ENCODE measurements at regions not wholly inside any gene's neighbourhood (a gene's known extent, or its start where the extent isn't known, plus 50 kb on each side); places are given as distances from the start of the nearest gene placed in this dataset.

- no peaks in the 10 kb centered on the region for H3K27me3 ChIP-seq (ENCODE audit: control insufficient read depth in 1 of 2, insufficient read depth in 2 of 2, low read length in 2 of 2)
- H4K20me1 ChIP-seq (ENCODE audit: insufficient read depth, low read length) = no peaks in the 10 kb centered on the region
- POLR2A ChIA-PET = no interaction called here
- no peak overlapping the region for H3K27ac ChIP-seq (ENCODE audit: extremely low read length, insufficient read depth, low read length)
- no peak for DNase-seq (ENCODE audit: low spot score)
- CTCF ChIA-PET (ENCODE audit: low intra/inter-chr PET ratio, low total read pairs) = no interaction called here
- in situ Hi-C loops (cut with HindIII; ENCODE audit: extremely low pct_ligation_motif_present, low pct_unique_long_range_greater_than_20kb) = no loop called here
- 0% methylated on average over 1 of the region's 1 CpG for WGBS (ENCODE audit: low lambda C conversion rate)
- H3K36me3 ChIP-seq (replicated peaks in 1 of 2; ENCODE audit: control insufficient read depth in 1 of 2, insufficient read depth in 2 of 2, low read length in 2 of 2) = no peaks in the 10 kb centered on the region
- H2AFZ ChIP-seq (ENCODE audit: low read length) = no peak overlapping the region
- no peak overlapping the region for H3K4me2 ChIP-seq (ENCODE audit: low read depth, low read length)
- no peaks in the 10 kb centered on the region for H3K9me3 ChIP-seq (ENCODE audit: low read length)
- intact Hi-C loops (cut with micrococcal nuclease; ENCODE audit: unreplicated experiment) = no loop called here
- H3K4me1 ChIP-seq (ENCODE audit: insufficient read depth, low read length) = no peaks in the 10 kb centered on the region
- BruUV-seq (replicated peaks) = no TSS peak
- no peaks in the 10 kb centered on the region for H3K79me2 ChIP-seq (ENCODE audit: insufficient read depth, low read length)
- TF ChIP-seq ZNF672 (CRISPR knock-in tag; IDR thresholded peaks at IDR 0.05) = no peak
- H3K4me3 ChIP-seq (replicated peaks in 1 of 3; ENCODE audit: insufficient read depth in 1 of 3, low read depth in 2 of 3, low read length in 3 of 3) = no peak overlapping the region
- ATAC-seq = no peak
- no peak for FAIRE-seq
- H3K9ac ChIP-seq (ENCODE audit: insufficient read depth, low read depth, low read length) = no peak overlapping the region
These were observed 787.3 kb downstream of the KCTD16 start for GRCh38 chr5:144958002-144958401.

- no peak overlapping the region for H3K9ac ChIP-seq (ENCODE audit: insufficient read depth, low read depth, low read length)
- no peak for ATAC-seq
- H3K4me2 ChIP-seq (ENCODE audit: low read depth, low read length) = no peak overlapping the region
- H3K4me1 ChIP-seq (ENCODE audit: insufficient read depth, low read length) = no peaks in the 10 kb centered on the region
- H3K36me3 ChIP-seq (replicated peaks in 1 of 2; ENCODE audit: control insufficient read depth in 1 of 2, insufficient read depth in 2 of 2, low read length in 2 of 2) = no peaks in the 10 kb centered on the region
- no TSS peak for BruUV-seq (replicated peaks)
- TF ChIP-seq MIER2 (CRISPR knock-in tag; IDR thresholded peaks at IDR 0.05) (no peak), CREB1 (IDR thresholded peaks at IDR 0.05) (0 out of 2 replicates have a peak, but pooled peaks have one; percentile 5), CREB1 (CRISPR knock-in tag; IDR thresholded peaks at IDR 0.05) (no peak)
- POLR2A ChIA-PET = no interaction called here
- intact Hi-C loops (cut with micrococcal nuclease; ENCODE audit: unreplicated experiment) = no loop called here
- 0% methylated on average over 2 of the region's 2 CpGs for WGBS (ENCODE audit: low lambda C conversion rate)
- no peaks in the 10 kb centered on the region for H3K9me3 ChIP-seq (ENCODE audit: low read length)
- H4K20me1 ChIP-seq (ENCODE audit: insufficient read depth, low read length) = no peaks in the 10 kb centered on the region
- CTCF ChIA-PET (ENCODE audit: low intra/inter-chr PET ratio, low total read pairs) = no interaction called here
- H3K79me2 ChIP-seq (ENCODE audit: insufficient read depth, low read length) = no peaks in the 10 kb centered on the region
- no peak for FAIRE-seq
- H3K4me3 ChIP-seq (replicated peaks in 1 of 3; ENCODE audit: insufficient read depth in 1 of 3, low read depth in 2 of 3, low read length in 3 of 3) = no peak overlapping the region
- H2AFZ ChIP-seq (ENCODE audit: low read length) = no peak overlapping the region
- in situ Hi-C loops (cut with HindIII; ENCODE audit: extremely low pct_ligation_motif_present, low pct_unique_long_range_greater_than_20kb) = no loop called here
- no peaks in the 10 kb centered on the region for H3K27me3 ChIP-seq (ENCODE audit: control insufficient read depth in 1 of 2, insufficient read depth in 2 of 2, low read length in 2 of 2)
- no peak for DNase-seq (ENCODE audit: low spot score)
- no peak overlapping the region for H3K27ac ChIP-seq (ENCODE audit: extremely low read length, insufficient read depth, low read length)
These were observed 780.3 kb downstream of the KCTD16 start for GRCh38 chr5:144950996-144951395.

- Histone ChIP-seq H3K27ac (ENCODE audit: extremely low read length, insufficient read depth, low read length) (no peak overlapping the region), H3K9me3 (ENCODE audit: low read length) (no peaks in the 10 kb centered on the region), H3K79me2 (ENCODE audit: insufficient read depth, low read length) (no peaks in the 10 kb centered on the region), H3K27me3 (ENCODE audit: control insufficient read depth in 1 of 2, insufficient read depth in 2 of 2, low read length in 2 of 2) (no peaks in the 10 kb centered on the region), H3K9ac (ENCODE audit: insufficient read depth, low read depth, low read length) (no peak overlapping the region), H3K4me2 (ENCODE audit: low read depth, low read length) (no peak overlapping the region), H4K20me1 (ENCODE audit: insufficient read depth, low read length) (no peaks in the 10 kb centered on the region), H3K4me3 (replicated peaks in 1 of 3; ENCODE audit: insufficient read depth in 1 of 3, low read depth in 2 of 3, low read length in 3 of 3) (no peak overlapping the region), H2AFZ (ENCODE audit: low read length) (no peak overlapping the region), H3K4me1 (ENCODE audit: insufficient read depth, low read length) (no peaks in the 10 kb centered on the region), H3K36me3 (replicated peaks in 1 of 2; ENCODE audit: control insufficient read depth in 1 of 2, insufficient read depth in 2 of 2, low read length in 2 of 2) (no peaks in the 10 kb centered on the region)
- in situ Hi-C loops (cut with HindIII; ENCODE audit: extremely low pct_ligation_motif_present, low pct_unique_long_range_greater_than_20kb) = no loop called here
- ATAC-seq (no peak), FAIRE-seq (no peak), DNase-seq (ENCODE audit: low spot score) (no peak)
- POLR2A ChIA-PET = no interaction called here
- no TSS peak for BruUV-seq (replicated peaks)
- TF ChIP-seq ZNF691 (CRISPR knock-in tag; IDR thresholded peaks at IDR 0.05; ENCODE audit: borderline replicate concordance, low read depth) (no peak), MAFF (IDR thresholded peaks at IDR 0.05; ENCODE audit: low read depth, low read length) (peak; percentile 89), MAFK (conservative IDR thresholded peaks at IDR 0.05 in 1 of 2, IDR thresholded peaks at IDR 0.05 in 1 of 2; ENCODE audit: low read length in 2 of 2) (peak; percentile 79 to 93)
- 2% methylated on average over 2 of the region's 2 CpGs for WGBS (ENCODE audit: low lambda C conversion rate)
- intact Hi-C loops (cut with micrococcal nuclease; ENCODE audit: unreplicated experiment) = no loop called here
- CTCF ChIA-PET (ENCODE audit: low intra/inter-chr PET ratio, low total read pairs) = no interaction called here
These were observed 776.4 kb downstream of the KCTD16 start for GRCh38 chr5:144947023-144947422.

All from HepG2 (cell line).